Activated CD8-positive, alpha-beta memory T cell treated with anti-CD3 and anti-CD28 coated beads, Interleukin-2, amount 50 U/mL, for 48 hours (primary cell): ENCODE measurements at regions not wholly inside any gene's neighbourhood (a gene's known extent, or its start where the extent isn't known, plus 50 kb on each side); places are given as distances from the start of the nearest gene placed in this dataset.
"Not testable (repeated sequence)": the region's sequence is repeated elsewhere in the genome, so short reads cannot be mapped to it uniquely, and the experiment has no call there.

Experiments
- DNase-seq: peaks from one replicate; pipeline ENCODE4 v3.0.0-alpha.2; 2020

DNA sequence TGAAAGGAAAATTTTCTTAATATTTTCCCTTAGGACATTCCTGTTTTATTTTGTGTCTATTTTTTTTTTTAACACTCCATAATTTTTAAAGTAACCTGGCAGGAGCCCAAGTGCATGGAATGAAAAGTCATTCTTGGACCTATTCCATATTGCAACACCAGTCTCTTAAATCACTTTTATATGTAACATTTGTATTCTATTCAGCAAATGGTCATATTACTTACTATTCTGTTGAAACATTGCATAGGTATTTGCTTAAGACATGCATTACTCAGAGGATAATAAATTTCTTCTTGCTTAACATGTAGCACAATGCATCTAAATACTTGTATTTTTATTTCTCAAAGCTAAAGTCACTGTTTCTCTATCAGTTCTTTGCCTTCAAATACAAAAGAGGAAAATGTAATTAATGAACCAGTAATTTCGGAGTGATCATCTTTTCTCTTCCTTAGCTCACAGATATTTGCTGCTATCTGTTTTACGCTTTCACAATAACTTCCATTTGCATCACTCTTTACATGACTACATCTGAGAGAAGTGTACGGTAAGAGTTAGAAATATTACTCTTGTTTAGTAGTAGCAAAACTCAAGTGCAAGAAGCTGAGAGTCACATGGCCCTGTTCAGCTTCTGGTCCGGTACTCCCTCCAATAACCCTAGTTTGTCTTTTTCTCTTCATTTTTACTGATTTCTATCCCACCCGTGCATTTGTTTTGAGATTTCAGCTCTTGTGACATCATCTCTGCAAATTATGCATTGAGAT, 394.8 kb downstream of the USP25 start:
- no peak for DNase-seq

DNA sequence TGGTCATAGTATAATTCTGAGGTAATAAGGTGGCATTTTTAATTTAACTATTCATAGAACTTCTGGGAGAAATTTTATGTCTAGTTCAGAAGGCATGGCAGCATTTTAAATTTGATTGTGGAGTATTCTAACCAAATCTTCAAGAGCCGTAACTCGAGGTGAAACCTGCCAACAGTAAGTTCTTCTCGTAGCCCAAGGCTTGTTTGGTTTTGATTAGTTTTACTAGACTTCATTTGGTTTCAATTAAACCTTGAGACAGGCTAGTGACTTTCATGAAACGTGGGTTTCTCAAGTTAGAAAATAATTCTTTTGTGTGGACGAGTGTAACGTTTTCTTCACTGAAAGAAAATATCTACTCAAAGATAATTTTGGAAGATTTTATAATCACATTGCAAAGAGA, 395.5 kb downstream of the USP25 start:
- no peak for DNase-seq

DNA sequence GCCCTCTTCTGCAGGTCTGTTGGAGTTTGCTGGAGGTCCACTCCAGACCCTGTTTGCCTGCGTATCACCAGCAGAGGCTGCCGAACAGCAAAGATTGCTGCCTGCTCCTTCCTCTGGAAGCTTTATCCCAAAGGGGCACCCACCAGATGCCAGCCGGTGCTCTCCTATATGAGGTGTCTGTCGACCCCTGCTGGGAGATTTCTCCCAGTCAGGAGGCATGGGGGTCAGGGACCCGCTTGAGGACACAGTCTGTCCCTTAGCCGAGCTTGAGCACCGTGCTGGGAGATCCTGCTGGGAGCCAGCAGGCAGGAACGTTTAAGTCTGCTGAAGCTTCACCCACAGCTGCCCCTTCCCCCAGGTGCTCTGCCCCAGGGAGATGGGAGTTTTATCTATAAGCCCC, 402.7 kb downstream of the USP25 start:
- DNase-seq: not testable (repeated sequence)

DNA sequence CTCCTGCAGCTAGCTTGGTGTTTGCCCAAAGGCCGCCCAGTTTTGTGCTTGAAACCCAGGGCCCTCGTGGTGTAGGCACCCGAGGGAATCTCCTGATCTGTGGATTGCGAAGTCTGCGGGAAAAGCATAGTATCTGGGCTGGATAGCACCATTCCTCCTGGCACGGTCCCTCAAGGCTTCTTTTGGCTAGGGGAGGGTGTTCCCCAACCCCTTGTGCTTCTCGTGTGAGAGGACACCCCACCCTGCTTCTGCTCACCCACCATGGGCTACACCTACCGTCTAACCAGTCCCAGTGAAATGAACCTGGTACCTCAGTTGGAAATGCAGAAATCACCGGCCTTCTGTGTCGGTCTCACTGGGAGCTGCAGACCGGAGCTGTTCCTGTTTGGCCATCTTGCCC, 403.5 kb downstream of the USP25 start:
- DNase-seq: no peak

DNA sequence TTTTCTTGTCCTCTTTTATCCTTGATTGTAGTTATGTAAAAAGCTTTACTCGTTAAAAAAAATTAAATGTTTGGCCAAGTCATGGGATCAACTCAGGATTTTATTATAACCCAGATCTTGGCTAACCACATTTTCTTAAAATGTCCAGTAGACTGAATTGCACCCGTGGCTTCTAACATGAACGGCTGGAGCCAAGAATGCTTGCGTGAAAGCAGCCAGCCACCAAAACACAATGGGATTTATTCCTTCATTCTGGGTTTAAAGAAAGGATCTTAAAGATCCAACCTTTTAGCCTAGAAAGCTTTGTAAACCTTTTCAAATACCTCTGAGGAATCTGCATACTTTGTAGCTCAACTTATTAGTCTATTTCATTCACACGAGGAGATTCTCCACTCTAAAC, 404.4 kb downstream of the USP25 start:
- DNase-seq: no peak

DNA sequence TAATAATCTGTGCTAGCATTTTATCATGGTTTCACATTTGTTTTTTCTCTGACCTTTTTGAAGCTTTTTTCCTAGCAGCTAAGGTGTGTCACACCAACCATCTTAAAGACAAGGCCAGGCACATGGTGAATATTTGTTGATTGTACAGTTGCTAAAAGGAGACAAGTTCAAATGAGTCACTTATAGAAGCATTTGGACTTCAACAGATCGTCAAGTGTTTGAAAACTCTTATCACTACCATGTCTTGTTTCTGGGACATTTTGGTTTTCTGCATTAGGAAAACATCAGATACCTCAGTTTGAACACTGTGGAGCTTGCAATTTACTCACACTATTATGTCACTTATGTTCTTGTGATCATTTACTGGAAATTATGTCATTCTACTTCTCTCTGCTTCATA, 407.3 kb downstream of the USP25 start:
- DNase-seq: no peak

DNA sequence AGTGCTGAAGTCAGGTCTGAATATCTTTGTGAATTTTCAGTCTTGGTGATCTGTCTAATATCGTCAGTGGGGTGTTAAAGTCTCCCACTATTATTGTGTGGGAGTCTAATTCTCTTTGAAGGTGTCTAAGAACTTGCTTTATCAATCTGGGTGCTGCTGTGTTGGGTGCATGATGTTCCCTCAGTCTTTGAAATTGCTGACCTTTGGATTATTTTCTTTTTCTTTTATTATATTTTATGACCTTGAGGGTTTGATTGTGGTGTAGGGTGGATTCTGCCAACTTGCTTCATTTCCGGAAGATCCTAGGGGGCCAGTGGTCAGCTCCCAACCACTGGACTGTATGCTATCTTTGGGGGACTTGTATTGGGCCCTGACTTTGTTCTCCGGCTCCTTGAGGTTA, 415.3 kb downstream of the USP25 start:
- DNase-seq: no peak

DNA sequence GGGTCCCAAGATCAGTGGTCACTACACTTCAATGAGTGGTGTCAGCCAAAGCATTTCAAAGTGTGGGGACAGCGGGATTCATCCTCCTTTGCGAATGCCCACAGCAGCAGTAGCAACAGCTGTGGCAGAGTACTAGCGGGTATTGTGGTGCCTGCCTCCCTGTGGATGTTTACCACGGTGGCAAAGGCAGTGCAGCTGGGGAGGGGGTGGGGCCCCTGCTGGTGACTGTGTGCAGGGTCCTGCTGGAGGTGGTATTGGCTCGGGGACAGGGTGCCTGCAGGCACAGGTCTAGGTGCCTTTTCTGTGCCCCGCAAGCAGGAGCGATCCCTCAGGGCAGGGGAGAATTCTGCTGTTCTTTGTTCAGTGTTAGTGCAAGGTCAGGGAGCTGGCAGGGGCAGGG, 415.7 kb downstream of the USP25 start:
- no peak for DNase-seq

DNA sequence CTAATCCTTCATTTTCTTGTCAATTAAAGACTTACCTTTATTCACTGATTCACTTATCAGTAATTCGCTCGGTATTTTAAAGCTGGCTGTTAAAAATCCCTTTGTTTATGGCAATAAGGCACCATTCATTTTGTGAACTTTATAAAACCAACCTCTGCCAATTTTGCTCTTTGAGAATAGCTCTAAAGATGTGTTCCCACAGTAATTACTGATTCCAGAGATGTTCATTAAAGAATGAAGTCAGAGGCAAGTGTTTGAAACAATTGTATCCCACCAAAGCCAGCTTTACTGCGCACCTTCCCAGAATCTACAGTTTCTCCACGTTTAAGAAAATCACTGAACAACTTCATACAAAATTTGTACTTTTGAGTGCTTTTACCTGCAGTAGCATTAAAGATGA, 424.5 kb downstream of the USP25 start:
- no peak for DNase-seq

DNA sequence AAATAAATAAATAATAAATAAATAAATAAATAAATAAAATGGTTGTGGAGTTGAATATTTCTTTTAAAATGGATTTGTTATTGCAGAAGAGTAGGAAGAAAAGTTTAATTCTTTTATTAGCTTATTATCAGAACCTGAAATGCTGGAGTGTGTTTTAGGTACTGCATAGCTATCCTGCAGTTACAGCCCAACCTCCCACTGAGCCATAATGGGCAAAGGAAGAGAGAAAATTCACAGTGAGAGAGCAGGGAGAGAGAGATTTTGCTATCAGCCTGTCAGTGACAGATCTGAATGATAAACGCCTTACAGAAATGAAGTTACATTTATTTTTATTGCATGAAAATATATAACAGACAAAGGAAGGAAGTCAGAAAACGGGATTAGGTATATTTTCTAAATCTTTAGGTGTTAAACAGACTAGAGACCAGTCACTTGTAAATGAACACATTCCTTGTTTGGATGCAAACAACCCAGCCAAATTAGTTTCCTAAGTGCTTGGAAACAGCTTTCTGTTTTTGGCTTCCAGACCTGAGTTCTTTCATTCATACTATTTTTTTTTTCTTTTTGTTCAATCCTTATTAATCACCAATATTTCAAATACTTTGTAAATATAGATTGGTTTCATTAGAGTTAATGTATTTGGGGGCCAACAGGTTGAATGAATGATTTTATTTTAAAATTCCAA, 425.3 kb downstream of the USP25 start:
- no peak for DNase-seq

DNA sequence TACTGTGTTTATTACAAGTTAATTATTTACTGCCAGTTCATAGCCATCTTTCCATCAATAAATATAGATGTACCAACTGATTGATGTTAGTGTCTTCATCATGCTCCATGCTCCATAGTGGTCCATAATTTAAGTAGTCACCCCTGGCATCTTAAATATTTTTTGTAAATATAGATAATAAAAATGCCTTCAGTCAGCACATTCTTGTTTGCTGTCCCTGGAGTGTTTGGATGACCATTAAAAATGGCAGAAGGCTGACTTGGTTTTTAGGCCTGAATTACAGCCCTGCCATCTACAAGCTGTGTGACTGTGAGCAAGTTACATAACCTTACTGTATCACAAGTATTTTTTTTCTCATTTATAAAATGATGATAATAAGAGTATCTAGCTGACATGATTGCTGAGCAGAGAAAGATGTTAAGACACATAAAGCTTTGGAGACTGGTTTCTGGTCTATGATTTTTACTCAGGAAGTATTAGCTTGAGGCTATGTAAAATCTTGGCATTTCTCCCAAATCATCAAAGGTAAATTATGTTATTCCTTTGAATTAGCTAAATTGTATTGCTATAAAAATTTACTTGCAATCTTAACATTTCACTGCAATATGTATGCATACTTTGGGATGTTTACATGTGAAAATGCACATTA, 427.2 kb downstream of the USP25 start:
- DNase-seq: no peak

DNA sequence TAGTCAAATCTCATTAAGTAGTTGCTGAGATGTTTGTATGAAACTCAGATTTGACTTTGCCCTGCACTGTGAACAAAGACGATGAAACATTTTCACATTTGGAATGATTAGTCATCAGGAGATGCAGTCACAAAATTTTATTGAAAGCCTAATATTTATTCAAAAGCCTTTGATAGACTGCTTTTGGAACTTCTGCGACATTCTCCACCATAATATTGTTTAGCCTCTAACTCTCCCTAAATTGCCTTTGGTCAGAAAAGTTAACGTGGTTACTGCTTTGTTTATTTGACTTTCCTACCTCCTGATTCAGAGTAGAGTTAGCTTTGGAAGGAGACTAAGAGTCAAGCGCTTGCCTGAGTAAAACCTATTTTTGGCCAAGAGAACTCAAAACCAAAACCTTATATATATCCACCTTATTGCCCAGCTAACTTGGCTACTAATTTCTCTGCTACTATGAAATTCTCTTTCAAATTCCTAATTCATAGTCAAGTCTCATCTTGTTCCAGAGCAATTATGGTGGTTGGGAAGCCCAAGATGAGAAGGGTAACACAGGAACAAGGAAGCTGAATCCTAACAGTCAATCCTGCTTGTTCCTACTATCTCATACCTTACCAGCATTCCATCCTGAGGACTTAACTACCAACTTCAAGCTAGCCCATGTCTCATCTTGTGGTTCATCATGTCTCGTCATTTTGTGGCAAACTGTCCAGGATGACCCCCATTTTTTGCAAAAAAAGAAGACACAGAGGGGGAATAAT, 429.6 kb downstream of the USP25 start:
- DNase-seq: no peak

DNA sequence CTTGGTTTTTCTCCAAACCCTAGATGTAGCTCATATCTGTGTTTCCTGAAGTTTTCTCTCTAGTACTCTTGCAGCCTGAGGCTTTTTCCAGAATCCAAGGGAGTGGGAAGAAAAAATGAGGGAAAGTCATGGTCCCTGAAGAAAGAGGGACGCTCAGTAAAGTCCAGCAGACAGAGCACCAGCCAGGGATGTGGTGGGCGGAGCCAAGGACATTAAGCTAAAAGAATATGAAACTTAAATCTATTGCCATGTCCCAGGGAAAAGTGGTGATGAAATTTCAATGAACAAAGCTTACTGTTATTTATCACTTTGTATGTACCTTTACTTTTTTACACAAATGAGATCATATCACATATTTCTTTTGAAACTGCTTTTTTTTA, 430.2 kb downstream of the USP25 start:
- no peak for DNase-seq

DNA sequence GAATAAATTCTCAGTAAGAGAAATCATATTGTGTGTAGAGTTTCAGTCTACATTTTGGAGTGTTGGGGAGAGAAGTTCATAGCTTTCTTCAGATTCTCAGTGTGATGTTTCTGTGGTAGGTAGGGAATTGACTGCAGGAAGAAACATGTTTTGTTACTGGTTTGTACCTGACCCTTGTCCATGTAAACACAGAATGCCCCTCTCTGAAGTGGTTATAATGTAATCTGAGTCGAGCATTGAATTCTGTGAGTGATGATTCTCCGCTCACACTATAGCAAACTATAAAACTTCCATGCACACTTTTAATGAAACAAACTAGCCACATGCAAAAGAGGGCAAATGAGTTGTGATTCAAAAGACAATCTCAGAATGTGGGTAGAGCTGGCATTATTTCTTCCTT, 433.2 kb downstream of the USP25 start:
- DNase-seq: no peak

DNA sequence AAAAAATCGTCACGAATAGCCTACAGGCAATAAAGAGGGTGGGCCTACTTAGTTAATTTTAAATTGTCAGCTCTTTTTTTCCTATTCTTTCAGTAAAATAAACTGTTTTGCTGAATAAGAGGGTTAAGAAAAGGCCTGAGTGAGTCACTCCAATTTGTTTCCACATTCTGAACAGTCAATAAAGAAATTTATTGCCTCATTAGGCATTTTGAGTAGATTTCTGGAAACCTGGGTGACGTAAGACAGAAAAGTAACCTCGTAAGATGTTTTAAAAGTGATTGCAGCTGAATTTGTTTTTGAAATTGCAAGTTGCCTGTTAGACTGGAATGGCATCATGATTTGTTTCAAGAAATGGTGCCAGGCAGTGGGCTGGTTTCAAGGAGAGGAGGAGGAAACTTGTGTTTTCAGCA, 439.3 kb downstream of the USP25 start:
- DNase-seq: no peak

DNA sequence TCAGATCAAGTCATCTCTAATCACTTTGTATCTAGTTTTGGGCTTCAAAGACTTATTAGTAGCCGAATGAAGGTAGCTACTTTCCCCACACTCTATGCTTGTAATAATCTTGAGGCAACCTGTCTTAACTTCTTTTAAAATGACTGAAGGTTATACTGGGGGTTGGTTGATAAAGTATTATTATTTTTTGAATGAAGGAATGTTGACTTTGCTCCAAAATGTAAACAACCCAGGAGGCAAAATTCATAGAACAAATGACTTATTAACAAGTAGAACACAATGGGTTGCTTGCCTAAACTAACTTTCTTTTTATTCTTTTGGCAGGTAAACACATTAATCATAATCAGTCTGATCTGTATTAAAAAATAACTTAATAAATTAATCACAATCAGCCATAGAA, 440.0 kb downstream of the USP25 start:
- no peak for DNase-seq

DNA sequence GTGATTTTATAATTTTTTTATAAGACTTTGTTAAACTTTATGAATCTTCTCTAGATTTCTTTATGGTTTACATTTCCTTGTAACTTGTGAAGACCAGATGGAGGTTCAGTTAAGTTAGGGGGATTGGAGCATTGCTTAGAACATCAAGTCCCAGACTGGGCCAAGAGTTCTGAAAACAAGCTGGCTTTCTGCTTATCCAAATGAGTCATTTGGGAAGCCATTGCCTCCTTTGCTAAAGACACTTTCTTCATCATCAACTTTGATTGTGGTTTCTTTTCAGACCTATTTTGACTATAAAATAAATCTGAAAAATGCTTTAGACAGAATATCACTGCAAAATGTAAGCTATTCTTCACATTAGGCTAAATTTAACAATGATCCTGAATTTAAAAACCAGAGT, 446.8 kb downstream of the USP25 start:
- DNase-seq: no peak

DNA sequence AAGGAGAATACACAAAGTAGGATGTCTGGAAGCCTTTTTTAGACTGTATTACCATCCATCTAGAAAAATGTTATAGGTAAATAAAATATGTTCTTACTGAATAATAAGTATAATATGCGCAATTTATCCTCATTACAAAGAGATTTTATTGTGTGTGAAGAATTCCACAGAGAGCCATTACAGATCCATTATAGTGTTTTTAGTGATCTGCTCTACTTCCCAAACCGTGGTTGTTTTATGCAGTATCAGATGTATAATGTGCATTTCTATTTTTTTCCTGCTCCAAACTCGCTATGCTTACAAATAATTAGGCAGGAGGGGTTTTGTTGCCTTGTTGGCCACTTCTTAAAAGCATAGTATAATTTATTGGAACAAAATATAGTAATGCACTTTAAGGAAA, 447.8 kb downstream of the USP25 start:
- DNase-seq: no peak

DNA sequence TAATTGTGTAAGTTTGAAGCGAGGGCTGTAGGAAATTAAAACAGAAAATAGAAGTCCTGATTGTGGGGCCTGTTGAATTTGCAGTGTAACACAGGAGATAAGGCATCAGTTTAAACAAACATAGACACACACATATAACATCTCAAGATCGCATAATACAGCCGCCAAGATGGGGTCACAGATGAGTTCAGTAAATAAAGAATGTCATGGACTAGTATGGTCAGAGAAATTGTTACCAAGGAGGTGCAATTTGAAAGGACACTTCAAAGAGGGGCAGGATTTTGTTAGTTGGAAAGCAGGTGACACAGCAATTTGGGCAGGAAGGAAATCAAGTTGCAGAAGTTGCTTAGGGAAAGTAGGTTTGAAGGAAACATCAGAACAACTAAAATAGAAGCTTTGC, 450.0 kb downstream of the USP25 start:
- DNase-seq: no peak

DNA sequence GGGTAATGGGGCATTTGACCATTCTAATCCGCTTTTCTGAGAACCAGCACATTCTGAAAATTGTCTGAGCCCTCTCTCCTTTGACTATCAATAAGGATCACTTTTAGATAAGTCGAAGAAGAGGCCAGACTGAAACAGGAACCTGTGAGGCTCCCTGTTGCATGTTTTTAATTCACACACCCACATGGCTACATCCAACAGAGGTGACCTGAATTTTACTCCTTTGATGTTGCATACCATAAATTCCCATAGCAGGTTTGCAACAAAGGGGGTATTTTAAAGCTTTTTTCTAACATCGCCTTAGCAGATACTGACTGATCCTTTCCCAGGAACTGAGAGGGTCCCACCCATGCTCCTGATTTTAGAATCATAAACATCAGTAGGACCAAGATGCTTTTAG, 450.8 kb downstream of the USP25 start:
- DNase-seq: no peak

DNA sequence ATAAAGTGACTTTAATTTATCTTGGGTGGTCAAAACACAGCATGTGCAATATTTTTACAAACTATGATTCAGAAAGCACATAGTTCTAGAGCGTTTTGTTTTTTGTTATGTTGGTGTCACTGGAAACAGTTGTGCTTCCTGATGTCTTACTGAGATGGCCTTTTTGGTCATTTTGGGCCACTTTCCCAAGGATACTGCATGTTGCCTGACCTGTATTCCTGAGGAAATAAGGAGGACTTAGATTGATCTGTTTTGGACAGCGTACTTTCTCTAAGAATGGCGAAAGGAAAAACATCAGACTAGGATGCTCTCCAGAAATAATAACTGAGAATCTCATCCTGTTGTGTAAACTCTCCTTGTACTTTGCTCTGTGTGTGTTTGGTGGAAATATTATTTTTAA, 451.2 kb downstream of the USP25 start:
- DNase-seq: no peak

DNA sequence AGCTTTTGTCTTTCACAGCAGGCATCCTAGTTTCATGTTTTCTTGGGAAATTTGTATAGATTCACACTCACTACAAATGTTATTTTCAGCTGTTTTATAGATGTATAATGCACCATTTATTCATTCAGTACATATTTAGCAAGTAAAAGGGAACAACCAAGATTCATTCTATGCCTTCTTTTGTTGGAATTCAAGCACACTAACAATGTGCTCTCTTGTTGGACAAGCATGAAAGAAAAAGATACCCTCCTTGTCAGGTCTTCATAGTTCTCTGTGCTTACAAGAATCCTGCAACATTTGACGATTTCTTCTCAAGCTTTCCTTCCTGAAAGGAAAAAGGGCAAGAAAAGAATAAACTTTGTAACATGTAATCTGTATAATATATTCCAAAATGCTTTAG, 456.0 kb downstream of the USP25 start:
- DNase-seq: no peak

DNA sequence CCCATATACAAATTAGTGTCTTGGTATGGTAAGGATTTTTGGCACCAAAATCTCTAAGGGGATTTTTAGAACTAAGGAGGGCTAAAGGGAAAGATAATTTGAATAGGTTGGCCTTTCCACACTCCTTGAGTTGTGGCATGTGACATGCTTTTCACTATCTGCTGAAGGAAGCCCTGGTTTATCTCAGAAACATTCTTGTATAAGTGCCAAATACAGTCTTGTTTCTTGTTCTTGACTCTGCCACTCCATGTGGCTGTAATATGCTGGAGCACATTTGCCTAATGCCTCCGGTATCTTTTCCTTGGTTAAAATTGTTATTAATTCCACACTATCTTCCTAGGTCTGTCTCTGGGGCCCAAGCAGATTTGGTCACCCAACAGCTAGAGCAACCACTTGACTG, 457.0 kb downstream of the USP25 start:
- DNase-seq: no peak
